Skeletal muscle satellite cell (primary cell): ENCODE measurements at regions not wholly inside any gene's neighbourhood (a gene's known extent, or its start where the extent isn't known, plus 50 kb on each side); places are given as distances from the start of the nearest gene placed in this dataset.
"Not testable (repeated sequence)": the region's sequence is repeated elsewhere in the genome, so short reads cannot be mapped to it uniquely, and the experiment has no call there.

Experiments
- H3K27me3 ChIP-seq: 2 replicates; pipeline ENCODE4 v1.7.0; 2013; ENCODE audit warnings: low read length; ENCODE audit not compliant: control insufficient read depth, insufficient read depth
- H3K36me3 ChIP-seq: 2 replicates; pipeline ENCODE4 v1.7.0; 2013; ENCODE audit warnings: mild to moderate bottlenecking, control low read depth, low read length; ENCODE audit not compliant: insufficient read depth
- H3K4me1 ChIP-seq: 2 replicates; pipeline ENCODE4 v1.7.0; 2013; ENCODE audit warnings: low read length; ENCODE audit not compliant: control insufficient read depth, insufficient read depth
- H3K4me2 ChIP-seq: 2 replicates; pipeline ENCODE4 v1.7.0; 2013; ENCODE audit warnings: mild to moderate bottlenecking, low read length
- H3K4me3 ChIP-seq: 2 replicates; pipeline ENCODE4 v1.7.0; 2013; ENCODE audit warnings: low read length
- H3K9ac ChIP-seq: 2 replicates; pipeline ENCODE4 v1.7.0; 2013; ENCODE audit warnings: mild to moderate bottlenecking, low read depth, low read length, moderate library complexity
- H3K9me3 ChIP-seq: replicated peaks from 2 replicates; pipeline ENCODE4 v1.7.0; 2013; ENCODE audit warnings: mild to moderate bottlenecking, control low read depth, low read length

DNA sequence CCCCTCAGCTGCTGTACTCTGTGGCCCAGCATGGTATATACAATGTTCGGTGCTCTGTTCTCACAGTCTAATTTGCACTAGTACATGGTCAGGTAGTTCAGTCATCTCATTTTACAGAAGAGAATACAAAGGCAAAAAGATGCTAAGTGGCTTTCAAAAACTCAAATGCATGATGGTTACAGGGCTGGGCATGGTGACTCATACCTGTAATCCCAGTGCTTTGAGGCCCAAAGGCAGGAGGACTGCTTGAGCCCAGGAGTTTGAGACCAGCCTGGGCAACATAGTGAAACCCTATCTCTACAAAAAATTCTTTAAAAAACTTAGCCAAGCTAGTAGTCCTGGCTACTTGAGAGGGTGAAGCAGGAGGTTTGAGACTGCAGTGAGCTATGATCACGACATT is 210.5 kb upstream of the KIT start:
- H3K27me3 ChIP-seq: peaks cover 21% of the 10 kb centered on the region
- no peak overlapping the region for H3K4me2 ChIP-seq
- H3K9ac ChIP-seq: no peak overlapping the region
- no peaks in the 10 kb centered on the region for H3K9me3 ChIP-seq
- H3K4me3 ChIP-seq: no peak overlapping the region
- H3K36me3 ChIP-seq: no peaks in the 10 kb centered on the region
- no peaks in the 10 kb centered on the region for H3K4me1 ChIP-seq

DNA sequence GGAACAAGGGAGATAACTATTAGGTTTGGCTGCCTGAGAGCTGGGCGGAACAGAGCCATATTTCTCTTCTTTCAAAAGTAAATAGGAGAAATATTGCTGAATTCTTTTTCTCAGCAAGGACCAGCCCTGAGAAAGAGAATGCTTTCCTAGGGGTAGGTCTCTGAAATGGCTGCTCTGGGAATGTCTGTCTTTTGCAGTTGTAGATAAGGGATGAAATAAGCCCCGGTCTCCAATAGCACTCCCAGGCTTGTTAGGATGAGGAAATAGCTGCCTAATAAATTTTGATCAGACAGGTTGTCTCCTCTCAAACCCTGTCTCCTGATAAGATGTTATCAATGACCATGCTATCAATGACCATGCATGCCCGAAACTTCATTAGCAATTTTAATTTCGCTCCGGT is 207.8 kb upstream of the KIT start:
- H3K4me3 ChIP-seq: no peak overlapping the region
- H3K27me3 ChIP-seq: peaks cover 12% of the 10 kb centered on the region
- H3K4me1 ChIP-seq: no peaks in the 10 kb centered on the region
- no peaks in the 10 kb centered on the region for H3K36me3 ChIP-seq
- no peak overlapping the region for H3K9ac ChIP-seq
- no peak overlapping the region for H3K4me2 ChIP-seq
- no peaks in the 10 kb centered on the region for H3K9me3 ChIP-seq

DNA sequence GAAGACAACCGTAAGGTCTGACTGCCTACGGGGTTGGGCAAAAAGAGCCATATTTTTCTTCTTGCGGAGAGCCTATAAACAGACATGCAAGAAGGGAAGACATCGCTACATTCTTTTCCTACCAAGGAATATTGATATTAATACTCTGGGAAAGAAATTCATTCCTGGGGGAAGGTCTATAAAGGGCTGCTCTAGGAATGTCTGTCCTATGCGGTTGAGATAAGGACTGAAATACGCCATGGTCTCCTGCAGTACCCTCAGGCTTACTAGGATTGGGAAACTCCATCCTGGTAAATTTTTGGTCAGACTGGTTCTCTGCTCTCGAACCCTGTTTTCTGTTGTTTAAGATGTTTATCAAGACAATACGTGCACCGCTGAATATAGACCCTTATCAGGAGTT is 190.8 kb upstream of the KIT start:
- H3K9me3 ChIP-seq, H3K4me1 ChIP-seq, H3K9ac ChIP-seq, H3K27me3 ChIP-seq, H3K4me2 ChIP-seq, H3K36me3 ChIP-seq, H3K4me3 ChIP-seq: not testable (repeated sequence)

DNA sequence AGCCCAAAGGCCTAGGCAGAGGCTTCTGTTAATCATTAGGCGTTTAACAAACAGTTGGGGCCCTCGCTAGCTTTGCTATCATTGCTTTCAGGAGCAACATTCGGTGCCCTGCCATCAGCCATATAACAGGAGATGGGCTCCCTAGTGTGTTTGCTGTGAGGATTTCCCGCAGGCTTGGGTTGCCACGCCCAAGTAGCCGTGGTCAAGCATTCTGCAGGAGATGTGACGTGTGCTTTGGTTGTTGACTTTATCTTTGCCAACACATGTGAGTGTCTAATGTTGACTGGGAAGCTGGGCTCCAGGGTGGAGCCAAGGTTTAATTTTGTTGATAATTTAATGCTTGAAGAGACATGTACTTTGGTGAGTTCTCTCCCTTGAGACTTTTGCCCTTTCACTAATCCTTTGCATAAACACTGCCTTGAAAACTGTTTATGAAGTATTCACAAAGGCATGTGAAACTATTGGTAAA is 184.6 kb upstream of the KIT start:
- Histone ChIP-seq H3K27me3 (no peaks in the 10 kb centered on the region), H3K4me1 (no peaks in the 10 kb centered on the region), H3K9ac (no peak overlapping the region), H3K4me3 (no peak overlapping the region), H3K9me3 (no peaks in the 10 kb centered on the region), H3K4me2 (no peak overlapping the region), H3K36me3 (no peaks in the 10 kb centered on the region)

DNA sequence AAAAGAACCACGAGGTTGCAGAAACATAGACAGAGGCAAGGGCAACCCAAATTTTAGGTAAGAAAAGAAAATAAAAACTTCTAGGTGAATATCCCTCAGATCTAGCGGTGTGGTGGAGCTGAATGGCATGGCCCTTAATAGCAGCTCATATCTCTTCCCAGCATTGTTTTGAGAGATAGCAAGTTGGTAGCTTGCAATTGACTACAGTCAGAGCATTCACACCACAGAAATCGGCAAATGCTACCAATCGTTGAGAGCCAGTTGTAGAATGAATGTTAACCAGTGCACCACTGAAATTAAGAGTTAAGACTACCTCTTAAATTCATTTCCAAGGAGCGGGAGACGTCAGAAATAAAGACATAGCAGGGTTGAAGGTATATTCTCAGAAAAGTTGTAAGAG is 184.0 kb upstream of the KIT start:
- H3K36me3 ChIP-seq: no peaks in the 10 kb centered on the region
- no peaks in the 10 kb centered on the region for H3K9me3 ChIP-seq
- no peaks in the 10 kb centered on the region for H3K4me1 ChIP-seq
- no peak overlapping the region for H3K4me3 ChIP-seq
- H3K9ac ChIP-seq: no peak overlapping the region
- no peak overlapping the region for H3K4me2 ChIP-seq
- no peaks in the 10 kb centered on the region for H3K27me3 ChIP-seq

DNA sequence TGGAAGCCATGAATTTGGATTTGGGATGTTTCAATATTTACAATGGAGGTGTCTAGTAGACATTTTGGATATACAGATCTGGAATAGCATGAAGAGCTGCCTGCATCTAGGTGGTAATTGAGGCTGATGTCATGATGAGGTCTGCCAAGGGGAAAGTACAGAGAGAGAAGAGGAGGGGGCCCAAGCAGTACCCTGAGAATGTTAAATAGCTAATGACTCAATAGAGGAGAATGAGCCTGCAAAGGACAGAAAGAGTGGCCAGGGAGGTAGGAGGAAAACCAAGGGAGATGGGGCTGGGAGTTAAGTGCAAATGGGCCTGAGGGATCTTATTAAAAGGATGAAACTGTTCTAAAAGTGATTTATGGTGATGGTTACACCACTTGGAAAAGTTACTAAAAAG is 182.2 kb upstream of the KIT start:
- H3K4me2 ChIP-seq: no peak overlapping the region
- no peak overlapping the region for H3K4me3 ChIP-seq
- H3K27me3 ChIP-seq: no peaks in the 10 kb centered on the region
- H3K4me1 ChIP-seq: no peaks in the 10 kb centered on the region
- no peaks in the 10 kb centered on the region for H3K9me3 ChIP-seq
- no peaks in the 10 kb centered on the region for H3K36me3 ChIP-seq
- H3K9ac ChIP-seq: no peak overlapping the region

DNA sequence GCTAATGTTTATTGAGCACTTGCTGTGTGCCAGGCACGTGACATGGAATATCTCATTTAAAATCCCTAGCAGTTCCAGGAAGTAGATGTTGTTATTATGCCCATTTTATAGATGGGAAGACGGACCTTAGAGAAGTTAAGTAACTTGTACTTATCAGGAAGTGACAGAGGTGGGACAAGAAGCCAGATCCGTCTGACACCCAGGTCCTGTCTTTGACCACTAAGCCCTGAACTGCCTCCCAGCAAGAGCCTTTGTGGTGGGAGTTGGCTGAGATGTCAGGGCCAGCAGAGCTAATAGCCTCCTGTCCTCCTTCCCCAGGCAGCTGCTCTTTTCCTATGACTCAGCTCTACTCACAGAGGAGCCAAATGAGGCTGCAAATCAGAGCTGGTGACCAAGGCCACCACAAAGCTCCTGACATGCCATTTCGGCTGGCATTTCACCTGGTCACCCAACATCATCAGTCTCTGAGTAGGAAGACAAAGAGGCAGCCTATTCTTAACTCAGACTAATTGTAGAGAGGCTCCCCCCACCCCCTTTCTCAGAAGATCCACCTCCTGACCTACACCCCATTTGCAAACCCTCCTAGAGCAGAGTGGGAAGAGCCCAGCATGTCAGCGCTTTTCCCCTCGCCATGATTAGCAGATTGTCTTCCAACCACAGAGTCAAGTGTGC is 175.1 kb upstream of the KIT start:
- Histone ChIP-seq H3K4me3 (no peak overlapping the region), H3K4me1 (no peaks in the 10 kb centered on the region), H3K27me3 (no peaks in the 10 kb centered on the region), H3K9me3 (no peaks in the 10 kb centered on the region), H3K36me3 (no peaks in the 10 kb centered on the region), H3K9ac (no peak overlapping the region), H3K4me2 (no peak overlapping the region)

DNA sequence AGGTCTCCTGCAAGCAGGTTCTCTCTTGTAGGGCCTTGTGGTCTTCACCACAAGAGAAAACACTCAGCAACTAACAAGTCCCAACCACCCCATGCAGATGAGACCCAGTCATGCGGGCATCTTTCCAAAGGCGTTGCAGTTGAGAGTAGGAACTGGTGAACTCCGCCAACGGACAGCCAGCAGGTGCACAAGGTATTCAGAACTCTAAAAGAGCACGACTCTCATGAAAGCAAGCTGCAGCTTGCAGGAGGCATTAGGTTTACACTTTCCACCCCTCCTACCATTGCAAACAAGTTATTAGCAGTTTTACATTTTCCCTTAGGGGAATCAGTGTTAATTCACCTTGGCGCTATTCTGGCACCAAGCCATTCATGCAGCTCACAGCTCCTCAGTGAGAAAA is 173.4 kb upstream of the KIT start:
- no peaks in the 10 kb centered on the region for H3K27me3 ChIP-seq
- H3K9ac ChIP-seq: no peak overlapping the region
- H3K36me3 ChIP-seq: no peaks in the 10 kb centered on the region

DNA sequence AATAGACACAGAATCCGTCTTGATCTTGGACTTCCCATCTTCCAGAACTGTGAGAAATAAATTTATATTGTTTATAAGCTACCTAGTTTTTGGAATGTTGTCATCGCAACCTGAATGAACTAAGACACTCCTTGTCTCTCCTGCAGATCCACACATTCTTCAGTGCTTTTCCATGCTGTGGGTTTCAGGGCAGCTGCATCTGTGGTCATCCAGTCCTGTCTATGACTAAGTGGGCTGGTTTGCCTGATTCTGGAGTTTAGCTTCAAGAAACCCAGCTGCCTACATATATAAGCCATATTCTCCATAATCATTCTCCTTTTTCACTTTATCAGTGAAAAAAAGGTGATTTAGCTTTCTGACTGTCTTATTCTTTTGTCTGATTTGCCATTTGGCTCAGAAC is 170.3 kb upstream of the KIT start:
- Histone ChIP-seq H3K4me1 (no peaks in the 10 kb centered on the region), H3K4me2 (no peak overlapping the region), H3K9me3 (no peaks in the 10 kb centered on the region), H3K27me3 (peaks cover 3% of the 10 kb centered on the region), H3K36me3 (no peaks in the 10 kb centered on the region), H3K9ac (no peak overlapping the region), H3K4me3 (no peak overlapping the region)

More for the DNA sequence above, 173.4 kb upstream of the KIT start:
- H3K4me2 ChIP-seq: no peak overlapping the region
- no peaks in the 10 kb centered on the region for H3K4me1 ChIP-seq
- no peaks in the 10 kb centered on the region for H3K9me3 ChIP-seq
- no peak overlapping the region for H3K4me3 ChIP-seq

DNA sequence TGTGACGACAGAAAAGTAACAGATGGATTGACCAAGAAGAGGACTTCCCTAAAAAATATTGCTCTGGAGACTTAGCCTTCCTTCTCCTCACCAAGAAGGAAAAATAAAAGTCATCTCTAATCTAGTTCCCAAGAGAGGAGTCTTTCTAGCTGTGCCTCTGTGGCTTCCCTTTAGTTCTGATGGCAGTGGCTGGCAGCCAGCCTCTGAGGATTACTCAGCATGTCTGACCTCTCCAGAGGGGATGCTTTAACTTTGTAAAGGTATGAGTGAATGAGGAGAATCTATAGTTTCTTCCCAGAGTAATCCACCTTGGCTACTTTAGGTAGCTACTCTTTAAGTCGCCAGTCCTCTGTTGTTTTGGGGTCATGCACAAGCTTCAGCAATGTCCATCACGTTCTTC is 163.9 kb upstream of the KIT start:
- peaks cover 3% of the 10 kb centered on the region for H3K27me3 ChIP-seq
- no peaks in the 10 kb centered on the region for H3K36me3 ChIP-seq
- H3K4me2 ChIP-seq: no peak overlapping the region
- H3K9ac ChIP-seq: no peak overlapping the region
- H3K9me3 ChIP-seq: no peaks in the 10 kb centered on the region
- H3K4me3 ChIP-seq: no peak overlapping the region
- peaks cover 9% of the 10 kb centered on the region for H3K4me1 ChIP-seq

DNA sequence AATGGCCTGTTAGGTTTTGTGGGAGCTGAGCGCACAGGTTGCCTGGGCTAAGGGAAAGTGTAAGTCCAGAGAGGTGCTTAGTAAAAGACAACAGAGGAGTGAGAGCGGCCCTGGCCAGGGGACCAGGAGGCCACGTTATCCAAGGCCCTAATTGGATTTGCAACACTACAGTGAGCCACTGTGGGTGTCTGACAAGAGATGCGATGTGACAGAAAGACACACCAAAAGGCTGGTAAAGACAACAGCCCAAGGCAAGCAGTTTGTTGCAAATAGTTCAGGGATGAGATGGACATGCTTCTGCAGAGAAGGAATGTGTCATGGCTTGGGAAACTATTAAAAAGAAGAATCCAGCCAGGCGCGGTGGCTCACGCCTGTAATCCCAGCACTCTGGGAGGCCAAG is 162.7 kb upstream of the KIT start:
- no peak overlapping the region for H3K4me2 ChIP-seq
- H3K9me3 ChIP-seq: no peaks in the 10 kb centered on the region
- no peaks in the 10 kb centered on the region for H3K27me3 ChIP-seq
- no peak overlapping the region for H3K9ac ChIP-seq
- H3K36me3 ChIP-seq: no peaks in the 10 kb centered on the region
- peaks cover 22% of the 10 kb centered on the region for H3K4me1 ChIP-seq
- H3K4me3 ChIP-seq: no peak overlapping the region

DNA sequence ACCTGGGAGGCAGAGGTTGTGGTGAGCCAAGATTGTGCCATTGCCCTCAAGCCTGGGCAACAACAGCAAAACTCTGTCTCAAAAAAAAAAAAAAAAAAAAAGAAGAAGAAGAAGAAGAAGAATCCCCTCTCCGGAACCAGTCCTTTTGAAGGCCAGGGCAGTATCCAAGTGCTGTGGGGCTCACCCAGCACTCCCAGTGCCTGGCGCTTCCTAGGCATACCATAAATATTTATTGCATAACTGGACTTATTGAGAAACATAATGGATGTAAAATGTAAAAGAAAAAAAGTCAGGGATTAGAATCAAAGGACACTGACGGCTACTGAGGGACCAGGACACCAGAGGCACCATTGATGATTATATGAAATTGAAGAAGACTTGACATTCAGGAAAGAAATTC is 162.1 kb upstream of the KIT start:
- Histone ChIP-seq H3K4me2 (no peak overlapping the region), H3K4me3 (no peak overlapping the region), H3K9me3 (no peaks in the 10 kb centered on the region), H3K4me1 (peaks cover 22% of the 10 kb centered on the region), H3K27me3 (no peaks in the 10 kb centered on the region), H3K36me3 (no peaks in the 10 kb centered on the region), H3K9ac (no peak overlapping the region)
